GM10266 (cell line): ENCODE measurements at regions not wholly inside any gene's neighbourhood (a gene's known extent, or its start where the extent isn't known, plus 50 kb on each side); places are given as distances from the start of the nearest gene placed in this dataset.

Source experiments
- DNase-seq: peaks from one replicate; pipeline ENCODE4 v3.0.0; 2012; ENCODE audit errors: extremely low spot score
- TF ChIP-seq, protein P1 (sequence below): IDR thresholded peaks from 2 replicates; pipeline ENCODE4 v1.5.1; 2012; ENCODE audit warnings: mild to moderate bottlenecking, low read depth; ENCODE audit not compliant: control insufficient read depth, insufficient read depth; ENCODE audit errors: missing control alignments

DNA sequence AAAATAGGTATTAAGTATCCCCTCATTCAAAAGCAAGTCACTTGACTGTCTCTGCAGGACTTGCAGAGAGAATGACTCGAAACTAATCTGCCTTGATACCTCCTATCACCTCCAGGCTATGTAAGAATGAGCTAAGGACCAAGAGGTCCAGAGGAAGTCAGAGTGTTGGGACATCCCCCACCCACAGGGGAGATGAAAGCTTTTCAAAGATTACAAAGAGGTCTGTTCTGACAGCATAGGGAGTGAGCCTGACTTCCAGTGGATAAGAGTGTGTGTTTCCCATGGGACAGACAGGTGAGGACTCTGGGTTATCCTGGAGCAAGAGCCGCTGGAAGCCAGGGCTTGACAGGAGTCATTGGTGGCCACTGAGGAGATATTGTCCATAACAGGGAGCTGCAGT, 85.0 kb upstream of the TACR1 start:
- DNase-seq, result peak; percentile 22
- TF ChIP-seq, protein P1, sequence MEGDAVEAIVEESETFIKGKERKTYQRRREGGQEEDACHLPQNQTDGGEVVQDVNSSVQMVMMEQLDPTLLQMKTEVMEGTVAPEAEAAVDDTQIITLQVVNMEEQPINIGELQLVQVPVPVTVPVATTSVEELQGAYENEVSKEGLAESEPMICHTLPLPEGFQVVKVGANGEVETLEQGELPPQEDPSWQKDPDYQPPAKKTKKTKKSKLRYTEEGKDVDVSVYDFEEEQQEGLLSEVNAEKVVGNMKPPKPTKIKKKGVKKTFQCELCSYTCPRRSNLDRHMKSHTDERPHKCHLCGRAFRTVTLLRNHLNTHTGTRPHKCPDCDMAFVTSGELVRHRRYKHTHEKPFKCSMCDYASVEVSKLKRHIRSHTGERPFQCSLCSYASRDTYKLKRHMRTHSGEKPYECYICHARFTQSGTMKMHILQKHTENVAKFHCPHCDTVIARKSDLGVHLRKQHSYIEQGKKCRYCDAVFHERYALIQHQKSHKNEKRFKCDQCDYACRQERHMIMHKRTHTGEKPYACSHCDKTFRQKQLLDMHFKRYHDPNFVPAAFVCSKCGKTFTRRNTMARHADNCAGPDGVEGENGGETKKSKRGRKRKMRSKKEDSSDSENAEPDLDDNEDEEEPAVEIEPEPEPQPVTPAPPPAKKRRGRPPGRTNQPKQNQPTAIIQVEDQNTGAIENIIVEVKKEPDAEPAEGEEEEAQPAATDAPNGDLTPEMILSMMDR, result no peak

DNA sequence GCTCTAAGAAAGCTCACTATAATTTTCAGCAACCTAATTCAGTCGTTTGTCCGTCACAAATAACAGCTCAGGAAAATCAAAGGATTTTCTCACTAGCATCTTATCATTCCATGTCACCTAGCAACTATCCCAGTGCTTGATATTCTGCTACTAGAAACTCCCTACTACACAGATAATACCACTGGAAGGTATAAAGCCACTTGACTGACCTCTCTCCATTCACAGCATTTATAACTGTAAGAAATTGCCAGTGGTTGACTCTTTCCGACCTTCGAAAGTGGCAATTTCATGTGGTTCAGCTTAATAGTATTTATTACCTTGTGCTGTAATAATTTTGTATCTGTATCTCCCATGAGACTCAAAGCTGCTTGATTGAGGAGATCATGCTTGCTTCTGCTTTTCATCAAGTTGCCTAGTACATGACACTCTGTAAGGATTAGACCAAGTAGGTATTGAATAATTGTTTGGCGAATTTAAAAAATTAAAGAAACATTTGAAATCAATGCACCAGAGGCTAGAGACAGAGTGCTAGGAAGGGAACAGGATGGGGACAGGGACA, 79.6 kb upstream of the TACR1 start:
- no peak for DNase-seq
- TF ChIP-seq, protein P1, result no peak

DNA sequence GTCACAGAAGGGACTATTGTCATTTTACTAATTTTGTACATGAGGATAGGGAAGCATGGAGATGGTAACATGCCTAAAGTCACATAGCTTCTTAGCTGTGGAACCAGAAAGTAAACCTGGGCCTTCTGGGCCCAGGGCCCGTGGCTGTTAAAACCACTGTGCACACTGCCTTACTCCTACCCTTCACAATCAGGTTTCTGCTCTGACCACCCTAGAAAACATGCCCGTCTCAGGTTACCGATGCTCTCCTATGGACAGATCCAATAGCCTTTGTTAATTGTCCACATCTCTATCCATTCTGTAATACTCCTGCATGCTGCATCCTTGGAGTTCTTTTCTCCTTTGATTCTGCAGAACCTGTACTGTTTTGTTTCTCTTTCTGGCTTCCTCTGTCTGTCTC, 79.0 kb upstream of the TACR1 start:
- DNase-seq, result no peak
- TF ChIP-seq, protein P1, result no peak

DNA sequence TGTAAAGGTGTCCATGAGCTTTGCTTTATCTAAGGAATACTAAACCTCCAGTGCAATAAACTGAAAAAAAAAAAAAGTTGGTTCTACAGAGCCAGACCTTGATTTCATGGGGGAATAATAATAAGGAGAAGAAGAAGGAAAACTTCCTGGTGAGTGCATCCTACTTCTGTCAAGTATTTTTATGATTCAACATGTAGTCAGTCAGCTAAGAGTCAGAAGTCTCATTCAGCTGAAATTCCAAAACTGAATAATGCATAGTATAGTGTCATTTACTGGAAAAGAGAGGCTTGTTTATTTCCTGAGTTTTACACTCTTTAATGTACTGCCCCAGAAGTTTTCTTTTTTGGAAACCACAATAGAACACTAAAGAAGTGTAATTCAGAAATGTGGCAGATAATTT, 77.8 kb upstream of the TACR1 start:
- TF ChIP-seq, protein P1, result no peak
- DNase-seq, result no peak

DNA sequence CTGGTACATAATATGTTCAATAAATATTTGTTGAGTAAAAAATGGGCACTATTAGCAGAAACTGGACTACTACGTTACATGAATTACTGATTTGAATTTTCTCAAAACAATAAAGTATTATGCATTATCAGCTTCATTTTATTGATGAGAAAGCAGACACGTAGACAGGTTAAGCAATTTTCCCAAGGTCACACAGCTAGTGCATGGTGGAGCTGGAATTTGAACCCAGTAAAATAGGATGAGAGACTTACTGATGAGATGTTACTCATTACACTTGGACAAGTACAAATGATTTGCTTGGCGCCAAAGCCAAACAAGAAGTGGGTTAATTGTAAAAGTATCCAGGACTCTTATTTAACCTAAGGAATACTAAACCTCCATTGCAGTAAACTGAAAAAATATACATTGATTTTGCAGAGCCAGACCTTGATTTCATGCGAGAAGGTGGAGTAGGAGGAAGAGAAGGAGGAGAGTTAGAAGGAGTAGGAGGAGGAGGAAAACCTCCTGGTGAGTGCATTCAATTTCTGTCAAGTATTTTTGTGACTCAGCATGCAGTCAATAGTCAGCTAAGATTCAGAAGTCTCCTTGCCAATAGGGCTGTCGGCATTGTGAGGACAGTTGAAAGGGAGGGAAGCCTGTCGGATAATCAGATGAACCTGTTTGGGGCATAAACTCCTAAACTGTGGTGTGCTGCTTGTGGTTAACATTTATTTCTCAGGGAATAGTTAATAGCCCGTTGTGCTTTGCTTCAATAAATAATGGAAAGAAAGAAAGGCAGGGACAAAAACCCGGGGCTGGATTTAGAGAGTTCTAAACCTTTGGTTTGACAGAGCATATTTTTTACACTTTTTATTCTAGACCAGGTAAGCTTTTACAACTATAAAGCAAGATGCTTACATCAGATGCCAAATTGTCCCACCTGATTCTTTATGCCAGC, 77.0 kb upstream of the TACR1 start:
- TF ChIP-seq, protein P1, result no peak
- no peak for DNase-seq

DNA sequence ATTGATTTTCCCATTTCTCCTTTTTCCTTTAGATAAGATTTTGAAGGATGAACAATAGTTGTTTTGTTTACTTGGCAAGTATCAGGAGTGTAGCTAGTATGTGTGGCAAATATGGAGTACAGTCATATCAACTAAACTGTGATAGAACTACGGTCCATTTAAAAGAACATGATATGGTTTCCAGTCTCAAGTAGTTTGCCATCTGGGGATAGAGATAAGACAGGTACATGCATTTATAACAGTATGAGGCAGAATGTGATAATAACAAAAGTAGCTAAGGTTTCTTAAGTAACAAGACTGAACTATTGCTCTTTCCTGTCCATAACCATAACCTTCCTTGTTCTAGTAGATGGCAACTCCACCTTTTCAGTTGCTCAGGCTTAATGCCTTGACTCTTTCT, 75.6 kb upstream of the TACR1 start:
- TF ChIP-seq, protein P1, result no peak
- DNase-seq, result no peak

DNA sequence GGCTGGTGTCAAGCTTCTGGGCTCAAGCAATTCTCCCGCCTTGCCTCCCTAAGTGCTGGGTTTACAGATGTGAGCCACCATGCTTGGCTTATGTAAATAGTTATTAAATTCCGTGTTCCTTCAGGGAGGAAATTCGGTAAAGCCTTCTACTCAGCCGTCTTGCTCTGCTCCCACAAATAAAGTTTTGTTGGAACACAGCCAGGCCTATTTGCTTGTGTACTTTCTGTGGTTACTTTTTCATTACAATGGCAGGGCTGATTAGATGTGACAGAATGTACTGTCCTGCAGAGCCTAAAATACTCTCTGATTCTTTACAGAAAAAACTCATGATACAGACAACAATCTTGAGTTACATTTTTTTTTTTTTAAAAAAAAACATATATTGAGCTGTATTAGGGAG, 68.8 kb upstream of the TACR1 start:
- TF ChIP-seq, protein P1, result no peak
- DNase-seq, result no peak
